ENCODE measurements at regions not wholly inside any gene's neighbourhood (a gene's known extent, or its start where the extent isn't known, plus 50 kb on each side); places are given as distances from the start of the nearest gene placed in this dataset.

DNA sequence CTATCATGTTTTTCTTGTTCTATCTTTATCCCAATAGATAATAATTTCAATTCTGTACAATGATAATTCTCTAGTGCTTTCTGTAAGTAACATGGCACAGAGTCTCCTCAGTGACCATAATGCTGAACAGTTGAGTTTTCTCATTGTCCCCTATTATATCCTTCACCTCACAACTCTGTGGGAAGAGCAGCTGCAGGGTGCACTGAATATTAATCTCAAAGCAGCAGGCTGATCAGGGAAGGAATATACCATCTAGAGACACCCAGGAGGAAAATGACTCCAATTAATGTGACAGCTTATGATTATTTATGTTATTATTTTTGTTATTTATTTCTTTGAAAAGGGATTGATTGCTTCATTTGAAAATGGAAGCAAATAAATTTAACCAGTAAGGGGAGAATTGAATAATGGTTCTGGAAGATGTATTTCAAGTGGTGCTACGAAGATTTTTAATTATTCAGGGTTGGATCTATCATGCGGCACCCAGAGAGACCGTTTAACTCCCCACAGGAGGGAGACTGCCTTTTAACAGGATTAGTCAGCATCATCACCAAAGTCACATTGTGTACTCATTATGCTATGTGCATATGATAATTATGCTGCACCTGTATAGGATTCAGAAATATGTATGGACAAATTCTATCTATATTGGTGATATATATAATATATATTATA is 1015.7 kb upstream of the GOT2 start:
- TF ChIP-seq, protein P1, sequence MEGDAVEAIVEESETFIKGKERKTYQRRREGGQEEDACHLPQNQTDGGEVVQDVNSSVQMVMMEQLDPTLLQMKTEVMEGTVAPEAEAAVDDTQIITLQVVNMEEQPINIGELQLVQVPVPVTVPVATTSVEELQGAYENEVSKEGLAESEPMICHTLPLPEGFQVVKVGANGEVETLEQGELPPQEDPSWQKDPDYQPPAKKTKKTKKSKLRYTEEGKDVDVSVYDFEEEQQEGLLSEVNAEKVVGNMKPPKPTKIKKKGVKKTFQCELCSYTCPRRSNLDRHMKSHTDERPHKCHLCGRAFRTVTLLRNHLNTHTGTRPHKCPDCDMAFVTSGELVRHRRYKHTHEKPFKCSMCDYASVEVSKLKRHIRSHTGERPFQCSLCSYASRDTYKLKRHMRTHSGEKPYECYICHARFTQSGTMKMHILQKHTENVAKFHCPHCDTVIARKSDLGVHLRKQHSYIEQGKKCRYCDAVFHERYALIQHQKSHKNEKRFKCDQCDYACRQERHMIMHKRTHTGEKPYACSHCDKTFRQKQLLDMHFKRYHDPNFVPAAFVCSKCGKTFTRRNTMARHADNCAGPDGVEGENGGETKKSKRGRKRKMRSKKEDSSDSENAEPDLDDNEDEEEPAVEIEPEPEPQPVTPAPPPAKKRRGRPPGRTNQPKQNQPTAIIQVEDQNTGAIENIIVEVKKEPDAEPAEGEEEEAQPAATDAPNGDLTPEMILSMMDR (IDR thresholded peaks at IDR 0.05; ENCODE audit: low read depth, low read length, poor library complexity, severe bottlenecking): no peak
- TF ChIP-seq EZH2phosphoT487 (IDR thresholded peaks at IDR 0.05; ENCODE audit: borderline replicate concordance, low read length): no peak

Data from DOHH2 (cell line).